Neural progenitor cell (in vitro differentiated cells): ENCODE measurements at regions not wholly inside any gene's neighbourhood (a gene's known extent, or its start where the extent isn't known, plus 50 kb on each side); places are given as distances from the start of the nearest gene placed in this dataset.

Experiments
- CTCF ChIP-seq: fragments of 200-600 bp; sonication (generic); IDR thresholded peaks from 2 replicates; pipeline ENCODE4 v1.5.1; 2017; ENCODE audit warnings: antibody characterized with exemption, mild to moderate bottlenecking
- EZH2phosphoT487 ChIP-seq: fragments of 200-600 bp; sonication (generic); IDR thresholded peaks from 2 replicates; pipeline ENCODE4 v1.6.1; 2017; ENCODE audit warnings: antibody characterized with exemption

- TF ChIP-seq CTCF (no peak), EZH2phosphoT487 (no peak)
These were observed 218.8 kb downstream of the BTG1 start for GRCh38 chr12:91926848-91927247.
